Progenitor cell of endocrine pancreas (in vitro differentiated cells): ENCODE measurements at regions not wholly inside any gene's neighbourhood (a gene's known extent, or its start where the extent isn't known, plus 50 kb on each side); places are given as distances from the start of the nearest gene placed in this dataset.

ENCODE experiments used
- DNase-seq: peaks from one replicate; pipeline ENCODE4 v3.0.0; 2021; ENCODE audit warnings: low spot score; ENCODE audit not compliant: unreplicated experiment
- H3K27ac Mint-ChIP-seq: 2 replicates; pipeline ENCODE4 v1.8.0; 2021; ENCODE audit warnings: mild to moderate bottlenecking, moderate library complexity, mixed read lengths
- H3K27me3 Mint-ChIP-seq: 2 replicates; pipeline ENCODE4 v1.8.0; 2021; ENCODE audit warnings: mixed read lengths
- H3K36me3 Mint-ChIP-seq: 2 replicates; pipeline ENCODE4 v1.8.0; 2022; ENCODE audit warnings: mixed read lengths; ENCODE audit not compliant: insufficient read depth
- H3K4me1 Mint-ChIP-seq: 2 replicates; pipeline ENCODE4 v1.8.0; 2021; ENCODE audit warnings: low read depth, mixed read lengths
- H3K4me3 Mint-ChIP-seq: 2 replicates; pipeline ENCODE4 v1.8.0; 2021; ENCODE audit warnings: low read depth, mild to moderate bottlenecking, moderate library complexity, mixed read lengths
- H3K9me3 Mint-ChIP-seq: 2 replicates; pipeline ENCODE4 v1.8.0; 2021; ENCODE audit warnings: low read depth, mixed read lengths
- TF ChIP-seq, protein P1 (sequence below): fragments of 200-600 bp; sonication (generic); IDR thresholded peaks from one replicate; pipeline ENCODE4 v1.5.0; 2021; ENCODE audit warnings: antibody characterized with exemption, mild to moderate bottlenecking; ENCODE audit not compliant: unreplicated experiment

DNA sequence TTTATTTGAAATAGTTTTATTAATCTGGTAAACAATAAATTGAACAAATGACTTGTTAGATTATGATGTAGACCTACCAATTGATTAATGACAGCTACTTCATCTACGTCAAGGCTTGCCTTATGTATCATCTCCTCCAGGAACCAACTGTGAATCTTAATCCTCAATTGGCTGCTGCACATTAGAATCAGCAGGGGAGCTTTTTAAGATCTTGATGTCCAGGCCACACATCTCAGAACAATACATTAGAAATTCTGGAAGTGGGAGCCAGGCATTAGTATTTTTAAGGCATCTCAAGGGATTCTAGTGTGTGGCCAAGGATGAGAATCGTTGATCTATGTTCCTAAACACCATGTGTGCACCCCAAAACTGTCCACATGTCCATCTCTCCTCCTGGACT lies 52.0 kb upstream of the LYPLAL1 start:
- H3K4me3 Mint-ChIP-seq = no peak overlapping the region
- no peaks in the 10 kb centered on the region for H3K36me3 Mint-ChIP-seq
- no peaks in the 10 kb centered on the region for H3K27me3 Mint-ChIP-seq
- no peak overlapping the region for H3K27ac Mint-ChIP-seq
- TF ChIP-seq, protein P1, sequence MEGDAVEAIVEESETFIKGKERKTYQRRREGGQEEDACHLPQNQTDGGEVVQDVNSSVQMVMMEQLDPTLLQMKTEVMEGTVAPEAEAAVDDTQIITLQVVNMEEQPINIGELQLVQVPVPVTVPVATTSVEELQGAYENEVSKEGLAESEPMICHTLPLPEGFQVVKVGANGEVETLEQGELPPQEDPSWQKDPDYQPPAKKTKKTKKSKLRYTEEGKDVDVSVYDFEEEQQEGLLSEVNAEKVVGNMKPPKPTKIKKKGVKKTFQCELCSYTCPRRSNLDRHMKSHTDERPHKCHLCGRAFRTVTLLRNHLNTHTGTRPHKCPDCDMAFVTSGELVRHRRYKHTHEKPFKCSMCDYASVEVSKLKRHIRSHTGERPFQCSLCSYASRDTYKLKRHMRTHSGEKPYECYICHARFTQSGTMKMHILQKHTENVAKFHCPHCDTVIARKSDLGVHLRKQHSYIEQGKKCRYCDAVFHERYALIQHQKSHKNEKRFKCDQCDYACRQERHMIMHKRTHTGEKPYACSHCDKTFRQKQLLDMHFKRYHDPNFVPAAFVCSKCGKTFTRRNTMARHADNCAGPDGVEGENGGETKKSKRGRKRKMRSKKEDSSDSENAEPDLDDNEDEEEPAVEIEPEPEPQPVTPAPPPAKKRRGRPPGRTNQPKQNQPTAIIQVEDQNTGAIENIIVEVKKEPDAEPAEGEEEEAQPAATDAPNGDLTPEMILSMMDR = no peak
- H3K9me3 Mint-ChIP-seq = no peaks in the 10 kb centered on the region
- DNase-seq = no peak
- H3K4me1 Mint-ChIP-seq = no peaks in the 10 kb centered on the region

DNA sequence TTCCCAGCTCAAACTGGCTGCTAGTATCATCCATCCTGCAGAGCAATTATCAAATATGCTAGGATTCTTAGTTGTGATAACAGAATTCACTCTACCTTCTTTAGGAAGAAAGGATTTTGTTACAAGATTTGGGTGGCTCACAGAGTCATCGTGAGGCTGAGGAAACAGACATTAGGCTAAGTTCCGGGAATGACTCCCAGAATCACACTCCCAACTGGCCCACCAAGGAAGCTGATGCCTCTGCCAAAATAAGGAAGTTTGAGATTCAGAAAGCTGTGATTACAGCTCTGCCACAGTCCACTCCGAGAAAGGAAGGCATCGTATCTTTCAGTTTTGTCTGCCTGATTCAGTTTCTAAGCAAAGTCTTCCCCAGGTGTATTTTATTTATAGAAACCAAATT lies 50.6 kb upstream of the LYPLAL1 start:
- Mint-ChIP-seq H3K27me3 (no peaks in the 10 kb centered on the region), H3K36me3 (no peaks in the 10 kb centered on the region), H3K4me3 (no peak overlapping the region), H3K9me3 (no peaks in the 10 kb centered on the region), H3K4me1 (no peaks in the 10 kb centered on the region), H3K27ac (no peak overlapping the region)
- no peak for DNase-seq
- TF ChIP-seq, protein P1 = no peak
